Fibroblast of skin of back (primary cell): ENCODE measurements at regions not wholly inside any gene's neighbourhood (a gene's known extent, or its start where the extent isn't known, plus 50 kb on each side); places are given as distances from the start of the nearest gene placed in this dataset.
"Not testable (repeated sequence)": the region's sequence is repeated elsewhere in the genome, so short reads cannot be mapped to it uniquely, and the experiment has no call there.

Experiments
- DNase-seq: peaks from one replicate; pipeline ENCODE4 v3.0.0-alpha.2; 2013

DNA sequence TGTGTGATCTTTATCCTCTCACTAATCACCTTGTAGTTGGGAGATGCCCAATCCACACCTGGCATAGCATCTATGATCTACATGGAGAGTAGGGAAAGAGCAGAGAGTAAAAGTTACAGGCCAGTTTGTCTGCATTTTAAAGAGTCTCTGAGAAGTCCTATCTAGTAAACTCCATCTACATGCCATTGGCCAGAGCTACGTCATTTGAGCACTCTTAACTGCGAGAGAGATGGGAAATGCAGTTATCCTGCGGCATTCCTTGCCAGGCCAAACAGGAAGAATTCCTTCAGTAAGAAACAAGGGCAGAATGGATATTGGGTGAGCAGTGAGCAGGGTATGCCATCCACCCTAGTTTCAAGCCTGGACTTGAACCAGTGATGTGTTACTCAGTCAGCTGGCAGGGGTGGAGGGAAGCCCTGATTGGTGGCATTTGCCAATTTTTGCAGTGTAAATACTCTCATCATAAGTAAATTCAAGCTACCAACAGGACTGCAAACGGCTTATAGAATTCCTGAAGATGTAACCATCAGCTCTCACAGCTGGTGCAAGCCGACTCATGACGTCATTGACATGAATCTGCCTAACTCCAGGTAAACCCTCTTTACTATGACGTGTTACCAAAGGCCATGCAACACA is 156.8 kb upstream of the MSX2 start:
- no peak for DNase-seq

DNA sequence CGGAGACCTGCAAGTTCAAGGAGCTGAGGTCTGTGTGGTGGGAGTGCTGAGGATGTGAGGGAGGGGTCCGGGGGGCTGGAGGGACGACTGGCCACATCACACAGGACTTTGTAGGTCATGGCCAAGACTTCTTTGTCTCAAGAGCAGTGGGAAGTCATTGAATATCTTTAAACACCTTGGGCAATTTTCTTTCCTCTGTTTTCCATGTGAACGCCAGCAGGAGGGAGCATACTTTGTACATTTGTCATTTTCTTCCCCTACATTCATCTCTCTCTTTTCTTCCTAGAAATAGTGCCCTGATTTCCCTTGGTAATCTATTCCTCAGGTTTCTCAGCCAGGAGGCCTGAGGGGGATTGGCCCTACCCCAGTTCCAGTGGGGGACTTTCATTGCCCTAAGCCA is 153.7 kb upstream of the MSX2 start:
- no peak for DNase-seq

DNA sequence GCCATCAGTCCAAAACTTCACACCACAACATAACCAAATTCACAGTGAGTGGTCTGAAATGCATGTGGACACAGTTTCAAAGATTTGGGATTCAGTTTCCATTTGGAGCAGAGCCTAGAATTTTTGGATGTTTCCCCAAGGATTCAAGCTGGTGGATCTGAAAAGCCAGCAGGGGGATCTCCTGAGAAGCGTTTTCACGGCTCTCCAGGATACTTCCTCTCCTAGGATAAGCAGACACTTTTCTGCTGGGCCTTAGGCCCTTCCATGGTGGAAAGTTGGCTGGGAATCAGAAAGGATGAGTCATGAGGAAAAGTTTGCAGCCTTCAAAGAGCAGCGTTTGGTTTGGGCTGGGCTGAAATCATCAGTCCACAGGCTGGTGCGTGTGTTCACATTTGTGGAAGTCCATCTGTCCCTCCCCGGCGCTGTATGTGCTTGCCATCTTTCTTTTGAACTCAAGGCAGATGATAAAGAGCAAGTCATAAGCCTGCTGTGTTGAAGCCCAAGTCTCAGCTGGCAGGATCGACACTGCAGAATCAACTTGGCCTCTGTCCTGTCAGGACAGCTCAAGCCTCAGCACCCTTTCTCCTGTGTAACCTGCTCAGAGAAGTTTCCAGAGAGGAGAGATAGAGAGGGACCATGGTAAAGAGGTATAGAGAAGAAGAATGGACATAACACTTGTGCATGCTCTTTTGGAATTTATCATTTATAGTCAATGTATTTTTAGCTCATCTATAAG is 152.6 kb upstream of the MSX2 start:
- DNase-seq, result peak; percentile 96

DNA sequence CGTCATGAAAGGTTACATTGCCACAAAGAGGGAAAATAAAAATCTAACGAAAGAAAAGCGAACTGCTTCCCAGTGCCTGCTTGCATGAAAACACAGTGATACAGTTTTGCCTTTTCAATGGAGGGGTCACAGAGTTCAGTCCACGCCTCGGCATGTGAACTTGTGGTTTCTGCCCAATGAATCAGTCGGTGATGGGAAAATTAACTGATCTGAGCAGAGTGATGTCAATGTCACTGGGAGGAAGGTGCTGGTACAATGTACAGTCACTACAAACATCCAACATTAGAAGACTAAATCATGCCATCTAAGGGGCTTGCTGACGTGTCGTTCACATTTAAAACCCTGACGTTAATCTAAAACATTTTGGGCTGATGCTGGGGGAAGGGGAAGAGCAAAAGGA is 151.8 kb upstream of the MSX2 start:
- peak; percentile 23 for DNase-seq

DNA sequence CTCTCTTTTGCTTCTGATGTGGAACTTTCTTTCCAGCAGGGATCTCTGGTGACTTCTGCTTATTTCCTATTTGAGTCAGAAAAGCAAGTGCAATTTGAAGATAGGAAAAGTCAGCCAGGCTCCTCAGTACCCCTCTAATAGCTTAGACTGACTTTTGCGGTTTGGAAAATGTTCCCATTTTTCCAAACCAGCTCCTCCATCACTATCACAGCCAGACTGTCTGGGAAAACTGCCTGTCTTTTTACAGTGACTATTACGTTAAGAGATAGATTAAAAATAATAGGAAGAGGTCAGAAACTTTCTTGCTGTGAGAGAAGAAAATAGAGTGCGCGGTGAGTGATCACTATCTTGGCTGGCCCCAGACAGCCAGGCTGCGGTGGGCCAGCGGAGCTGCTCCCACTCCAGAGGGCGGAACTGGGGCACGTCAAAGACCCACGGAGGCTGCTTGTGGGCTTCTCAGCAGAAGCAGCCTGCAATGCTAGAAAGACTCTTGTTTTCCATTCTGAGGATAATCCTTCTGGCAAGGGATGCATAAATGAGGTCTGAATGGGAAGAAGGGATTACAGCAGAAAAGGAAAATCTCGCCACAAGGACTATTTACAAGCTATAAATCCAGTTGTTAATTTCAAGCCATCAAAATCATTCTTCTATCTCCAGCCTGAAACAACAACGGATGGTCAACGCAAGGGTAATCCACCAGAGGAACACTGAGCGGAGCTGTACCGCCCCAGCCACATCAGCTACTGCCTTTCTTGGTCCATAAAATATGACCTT is 151.0 kb upstream of the MSX2 start:
- no peak for DNase-seq

DNA sequence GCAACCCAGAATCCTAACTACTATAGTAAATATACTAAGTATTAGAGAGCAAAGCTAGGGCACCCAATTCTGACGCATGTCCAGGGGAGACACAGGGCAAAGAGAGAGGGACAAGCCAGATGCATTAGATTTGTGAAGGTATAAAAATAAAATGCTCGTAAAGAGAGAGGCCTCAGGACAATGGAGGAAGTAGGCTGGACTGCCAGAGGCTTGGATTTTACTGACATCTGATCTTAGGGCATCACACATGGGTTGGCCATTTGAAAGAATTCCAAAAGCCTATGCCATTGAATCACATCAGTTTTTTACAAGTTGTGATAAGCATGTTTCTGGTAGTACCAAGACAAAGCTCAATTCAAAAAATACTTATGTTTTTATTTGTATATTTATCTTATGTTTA is 149.3 kb upstream of the MSX2 start:
- DNase-seq, result no peak

DNA sequence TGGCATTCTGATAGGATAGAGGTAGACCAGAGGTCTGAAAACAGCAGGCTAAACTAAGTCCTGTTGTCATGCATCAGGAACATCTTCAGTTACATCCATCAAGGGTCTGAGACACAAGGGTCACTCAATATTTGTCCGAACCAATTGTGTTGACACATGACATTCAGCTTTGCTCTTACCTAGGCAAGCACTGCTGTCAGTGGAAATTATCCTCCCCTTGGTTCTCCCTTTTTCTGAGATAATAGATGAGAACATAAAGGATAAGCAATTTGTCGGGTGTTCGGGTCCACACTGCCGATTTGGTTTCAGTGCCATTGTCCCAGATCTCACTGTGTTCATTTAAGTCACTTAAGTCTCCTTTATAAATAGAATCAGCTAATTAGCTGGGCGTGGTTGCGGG is 148.3 kb upstream of the MSX2 start:
- DNase-seq, result no peak

DNA sequence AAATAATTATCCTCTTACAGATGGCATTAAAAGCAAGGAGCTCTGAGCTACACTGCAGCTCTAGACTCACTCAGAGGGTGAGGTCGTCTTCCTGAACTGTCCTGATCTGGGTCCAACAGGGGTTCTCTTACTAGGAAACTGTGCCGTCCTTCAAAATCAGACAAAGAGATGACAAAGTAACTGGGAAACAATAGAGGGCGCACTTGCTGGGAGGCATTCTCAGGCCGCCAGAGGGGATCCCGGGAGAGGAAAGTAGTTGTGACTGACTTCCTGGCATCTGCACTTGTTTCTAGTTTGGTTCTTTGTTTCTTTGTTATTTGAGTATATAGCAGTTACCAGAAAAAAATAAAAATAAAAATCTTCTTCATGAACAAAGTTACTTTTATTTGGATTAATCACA is 142.9 kb upstream of the MSX2 start:
- no peak for DNase-seq

DNA sequence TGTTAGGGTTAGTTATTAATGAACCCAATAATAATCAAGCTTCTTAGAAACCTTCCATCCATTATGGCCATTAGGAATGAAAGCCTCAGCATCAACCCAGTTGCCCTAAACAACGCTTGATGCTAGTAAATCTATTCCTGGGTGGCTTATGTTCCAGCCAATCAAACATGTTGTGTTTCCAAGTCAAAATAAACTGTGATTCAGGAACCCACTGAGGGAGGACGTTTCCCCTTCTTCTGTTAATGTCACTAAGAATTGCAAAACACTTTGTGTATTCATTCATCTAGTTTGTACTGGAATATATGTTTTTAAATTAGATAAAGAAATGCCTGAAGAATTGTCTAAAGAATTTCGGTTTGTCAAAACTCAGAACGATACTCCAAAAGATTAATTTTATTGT is 142.5 kb upstream of the MSX2 start:
- DNase-seq, result no peak

DNA sequence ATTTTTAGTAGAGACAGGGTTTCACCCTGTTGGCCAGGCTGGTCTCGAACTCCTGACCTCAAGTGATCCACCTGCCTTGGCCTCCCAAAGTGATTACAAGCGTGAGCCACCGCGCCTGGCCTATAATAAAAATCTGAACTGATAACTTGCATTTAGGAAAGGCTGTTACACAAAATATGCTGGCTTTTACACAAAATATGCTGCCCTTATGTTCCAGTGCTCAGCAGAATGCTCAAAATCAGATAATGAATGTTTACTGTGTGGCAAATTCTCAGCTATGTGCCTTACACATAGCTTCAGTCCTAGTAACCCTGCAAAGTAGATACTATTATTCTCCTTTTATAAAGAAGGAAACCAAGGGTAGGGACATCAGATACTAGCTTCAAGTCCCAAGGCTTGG is 141.3 kb upstream of the MSX2 start:
- DNase-seq, result no peak

DNA sequence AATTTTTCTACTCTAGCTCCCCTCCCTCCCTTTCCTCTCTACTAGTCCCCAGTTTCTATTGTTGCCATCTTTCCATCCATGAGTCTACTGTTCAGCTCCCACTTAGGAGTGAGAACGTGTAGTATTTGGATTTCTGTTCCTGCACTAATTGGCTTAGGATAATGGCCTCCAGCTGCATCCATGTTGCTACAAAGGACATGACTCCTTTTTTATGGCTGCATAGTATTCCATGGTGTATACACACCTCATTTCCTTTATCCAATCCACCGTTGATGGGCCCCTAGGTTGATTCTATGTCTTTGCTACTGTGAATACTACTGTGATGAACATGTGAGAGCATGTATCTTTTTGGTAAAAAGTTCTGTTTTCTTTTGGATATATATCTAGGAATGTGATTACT is 138.9 kb upstream of the MSX2 start:
- no peak for DNase-seq

DNA sequence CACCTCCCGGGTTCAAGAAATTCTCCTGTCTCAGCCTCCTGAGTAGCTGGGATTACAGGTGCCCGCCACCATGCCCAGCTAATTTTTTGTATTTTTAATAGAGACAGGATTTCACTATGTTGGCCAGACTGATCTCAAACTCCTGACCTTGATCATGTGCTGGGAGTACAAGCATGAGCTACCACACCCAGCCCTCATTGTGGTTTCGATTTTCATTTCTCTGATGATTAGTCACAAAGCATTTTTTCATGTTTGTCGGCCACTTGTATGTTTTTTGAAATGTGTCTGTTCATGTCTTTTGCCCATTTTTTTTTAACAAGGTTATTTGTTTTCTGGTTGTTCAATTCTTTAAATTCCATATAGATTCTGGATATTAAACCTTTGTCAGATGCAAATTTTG is 138.2 kb upstream of the MSX2 start:
- DNase-seq, result not testable (repeated sequence)

DNA sequence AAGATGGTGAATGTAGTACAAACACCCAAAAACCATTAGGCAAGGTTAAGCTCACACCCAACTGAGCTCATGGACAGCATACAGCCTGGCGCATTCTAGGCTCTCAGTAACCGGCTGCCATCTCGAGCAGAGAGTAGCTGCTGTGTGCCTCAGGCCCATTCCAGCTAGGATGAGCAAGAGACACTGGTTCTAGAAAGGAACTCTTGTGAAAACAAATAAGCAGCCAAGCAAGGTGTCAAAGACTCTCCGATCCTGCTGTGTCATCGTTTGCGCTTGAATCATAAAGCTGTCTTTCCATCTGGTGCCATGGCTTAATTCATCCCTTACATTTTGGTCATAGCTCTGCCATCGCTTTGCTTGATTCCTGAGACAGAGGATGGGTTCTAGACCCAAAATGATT is 135.4 kb upstream of the MSX2 start:
- no peak for DNase-seq

DNA sequence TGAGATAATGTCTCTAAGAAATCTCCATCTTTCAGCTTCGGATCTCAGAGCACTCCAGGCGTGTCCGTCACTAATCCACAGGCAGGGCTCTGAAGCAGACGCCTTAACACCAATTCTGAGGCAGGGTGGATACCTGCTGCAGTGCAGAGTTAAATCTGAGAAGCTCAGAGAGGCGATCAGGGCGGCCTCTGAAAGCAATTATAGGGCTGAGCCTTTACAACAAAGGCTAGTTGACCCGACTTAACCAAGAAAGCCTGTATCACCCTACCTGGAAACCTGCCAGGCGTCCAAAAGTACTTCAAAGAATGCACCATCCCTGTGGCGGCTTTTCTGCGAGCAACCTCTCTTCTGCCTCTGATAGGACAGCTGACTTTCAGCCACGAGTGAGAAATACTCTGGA is 134.8 kb upstream of the MSX2 start:
- DNase-seq, result no peak

DNA sequence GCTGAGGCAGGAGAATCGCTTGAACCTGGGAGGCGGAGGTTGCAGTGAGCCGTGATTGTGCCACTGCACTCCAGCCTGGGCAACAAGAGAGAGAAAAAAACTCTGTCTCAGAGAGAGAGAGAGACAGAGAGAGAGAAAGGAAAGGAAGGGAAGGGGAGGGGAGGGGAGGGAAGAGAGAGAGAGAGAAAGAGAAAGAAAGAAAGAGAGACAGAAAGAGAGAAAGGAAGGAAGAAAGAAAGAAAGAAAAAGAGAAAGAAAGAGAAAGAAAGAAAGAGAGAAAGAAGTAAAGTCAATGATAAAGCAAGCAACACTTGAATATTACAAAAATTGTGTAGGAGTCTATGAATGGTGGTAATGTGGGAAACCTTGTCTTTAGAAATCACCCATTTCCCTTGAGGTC is 133.6 kb upstream of the MSX2 start:
- no peak for DNase-seq

DNA sequence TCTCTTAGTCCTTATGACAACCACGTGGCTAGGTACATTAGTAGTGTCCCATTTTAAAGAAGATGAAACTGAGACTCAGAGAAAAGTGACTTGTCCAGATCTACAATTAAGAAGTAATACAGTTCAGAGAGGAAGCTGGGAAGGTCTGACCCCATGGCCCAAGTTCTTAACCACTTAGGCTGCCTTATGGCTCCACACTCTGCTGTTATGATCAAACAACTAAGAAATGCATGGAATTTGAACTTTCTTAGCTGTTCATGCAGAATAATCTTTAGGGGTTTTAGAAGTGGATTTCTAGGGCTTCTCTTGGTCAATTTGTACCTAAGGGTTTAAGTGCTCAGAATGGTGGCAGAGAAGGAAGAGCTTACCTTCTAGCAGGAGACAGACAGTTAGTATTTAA is 128.0 kb upstream of the MSX2 start:
- DNase-seq, result peak; percentile 53

DNA sequence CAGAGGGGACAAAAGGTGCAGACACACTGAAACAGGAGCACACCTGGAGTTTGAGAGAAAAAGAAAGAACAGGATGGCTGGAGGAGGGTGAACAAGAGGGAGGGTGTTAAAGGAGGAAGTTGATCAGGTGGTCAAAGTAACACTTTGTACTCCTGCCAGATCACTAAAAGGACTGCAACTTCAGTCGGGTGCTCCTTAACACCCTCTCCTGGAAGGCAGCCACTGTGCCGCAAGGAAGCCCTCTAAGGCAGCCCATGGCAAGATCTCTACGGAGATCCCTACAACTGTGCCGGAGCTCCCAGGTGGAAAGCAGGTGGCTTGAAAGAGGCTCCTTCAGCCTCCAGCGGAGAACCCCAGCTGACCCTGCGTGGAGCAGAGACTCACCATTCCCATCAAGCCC is 124.4 kb upstream of the MSX2 start:
- DNase-seq, result no peak

DNA sequence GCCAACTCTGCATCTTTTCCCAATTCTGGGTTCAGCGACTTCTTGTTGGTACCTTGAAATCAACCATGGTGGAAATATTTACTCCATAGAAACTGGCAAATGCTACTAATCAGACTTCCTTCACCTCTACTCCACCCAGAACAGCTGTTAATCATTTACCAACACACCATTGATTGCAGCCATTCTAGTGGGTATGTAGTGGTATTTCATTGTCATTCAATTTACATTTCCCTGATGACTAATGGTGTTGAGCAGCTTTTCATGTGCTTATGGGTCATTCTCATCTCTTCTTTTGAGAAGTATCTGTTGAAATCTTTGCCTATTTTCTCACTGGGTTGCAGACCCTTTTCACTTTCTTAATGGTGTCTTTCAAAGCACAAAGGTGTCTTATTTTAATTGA is 122.4 kb upstream of the MSX2 start:
- no peak for DNase-seq

DNA sequence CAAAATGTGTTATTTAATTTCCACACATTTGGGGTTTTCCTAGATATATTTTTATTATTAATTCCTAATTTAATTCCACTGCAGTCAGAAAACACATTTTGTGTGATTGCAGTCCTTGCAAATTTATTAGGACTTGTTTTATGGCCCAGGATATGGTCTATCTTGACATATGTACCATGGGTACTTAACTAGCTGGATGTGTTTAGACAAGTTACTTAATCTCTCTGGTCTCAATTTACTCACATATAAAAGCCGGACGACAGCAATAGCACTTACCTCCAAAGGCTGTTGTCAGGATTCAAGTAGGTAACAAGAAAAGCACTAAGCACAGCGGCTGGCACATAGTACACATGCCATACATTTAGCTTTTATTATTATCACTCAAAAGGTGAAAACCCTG is 118.2 kb upstream of the MSX2 start:
- DNase-seq, result no peak

DNA sequence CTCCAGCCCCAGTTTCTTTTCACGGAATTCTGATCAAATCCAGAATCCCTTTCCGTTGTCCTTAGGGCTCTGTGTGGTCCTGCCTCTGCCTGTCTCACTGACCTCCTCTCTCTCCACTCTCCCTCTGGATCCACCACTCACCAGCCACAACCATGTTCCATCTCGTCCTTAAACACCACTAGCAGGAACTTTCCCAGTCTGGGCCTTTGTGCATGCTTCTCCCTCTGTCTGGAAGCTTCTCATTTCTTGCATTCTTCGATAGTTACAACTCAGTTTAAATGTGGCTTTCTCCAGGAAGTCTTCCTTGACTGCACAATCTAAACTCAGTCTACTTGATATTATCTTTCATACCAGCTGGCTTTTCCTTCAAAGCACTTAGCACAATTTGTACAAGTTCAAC is 117.7 kb upstream of the MSX2 start:
- no peak for DNase-seq

DNA sequence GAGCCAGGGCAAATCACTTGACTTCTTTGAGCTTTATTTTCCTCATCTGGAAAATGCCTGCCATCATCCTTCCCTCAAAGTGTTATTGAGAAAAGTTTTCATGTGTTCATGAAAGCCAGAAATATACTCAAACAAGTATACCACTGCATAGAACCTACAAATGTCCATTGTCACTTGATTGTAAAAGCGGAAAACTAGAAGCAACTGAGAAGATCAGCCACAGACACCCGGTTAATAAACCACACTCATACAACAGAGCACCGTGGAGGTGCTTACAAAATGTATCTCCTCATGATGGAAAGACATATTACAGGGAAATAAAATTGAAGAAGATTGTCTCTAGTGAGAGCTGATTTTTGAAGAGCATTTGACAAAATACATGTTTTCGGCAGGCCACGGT is 117.2 kb upstream of the MSX2 start:
- no peak for DNase-seq

DNA sequence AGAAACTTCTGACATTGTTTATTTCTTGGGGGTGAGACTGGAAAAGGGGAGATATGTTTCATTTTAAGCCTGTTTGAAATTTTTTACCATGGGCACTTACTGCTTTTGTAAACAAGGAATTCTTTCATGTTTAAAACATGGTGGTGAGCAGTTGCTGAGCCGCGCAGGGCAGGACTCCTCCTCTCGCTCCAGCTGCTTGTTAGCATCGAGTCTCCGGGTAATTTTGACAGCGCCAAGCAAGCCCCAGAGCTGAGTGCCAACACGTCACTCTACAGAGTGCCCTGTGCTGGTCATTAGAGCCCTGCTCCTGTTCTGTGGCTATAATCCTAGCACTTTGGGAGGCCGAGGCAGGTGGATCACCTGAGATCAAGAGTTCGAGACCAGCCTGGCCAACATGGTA is 116.5 kb upstream of the MSX2 start:
- no peak for DNase-seq

DNA sequence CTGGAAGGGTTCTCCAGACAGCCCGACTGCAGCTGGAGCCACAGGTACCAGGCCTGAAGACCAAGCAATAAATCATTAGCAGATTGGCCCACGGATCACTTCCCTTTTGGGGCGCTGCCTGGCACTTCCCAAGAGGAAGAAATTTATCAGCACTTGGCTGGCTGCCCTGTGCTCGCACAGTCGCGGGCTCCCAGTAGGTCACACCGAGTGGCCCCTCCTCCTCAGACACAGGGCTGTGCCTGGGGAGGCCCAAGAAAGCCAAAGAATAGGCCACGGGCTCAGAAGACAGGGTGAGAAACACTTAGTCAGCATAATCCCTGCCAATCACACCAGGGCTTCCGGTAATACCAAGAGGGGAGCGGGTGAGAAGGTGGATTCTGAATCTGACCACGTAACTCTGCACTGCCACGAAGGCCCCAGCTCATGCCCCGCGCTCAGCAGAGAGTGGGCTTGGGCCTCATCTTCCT is 115.7 kb upstream of the MSX2 start:
- no peak for DNase-seq

DNA sequence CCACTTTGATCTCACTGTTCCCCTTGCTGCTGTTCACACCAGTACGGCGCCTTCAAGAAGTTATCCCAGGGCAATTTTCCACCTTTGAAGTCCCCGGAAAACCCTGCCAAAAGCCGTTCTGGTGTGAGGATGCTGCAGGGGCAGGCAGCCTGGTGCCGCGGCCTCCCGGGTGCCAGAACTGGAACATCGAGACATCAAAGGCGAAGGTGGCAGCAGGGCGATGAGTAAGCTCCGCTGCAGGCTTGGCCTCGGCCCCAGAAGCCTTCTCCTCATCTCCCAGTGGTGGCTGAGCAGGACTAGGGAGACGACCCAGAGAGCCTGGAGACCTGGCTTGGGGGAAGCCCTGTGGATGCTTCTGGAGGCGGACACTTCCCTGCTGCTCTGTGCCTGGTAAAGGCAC is 115.3 kb upstream of the MSX2 start:
- DNase-seq, result no peak
